Caco-2 (cell line): ENCODE measurements at regions not wholly inside any gene's neighbourhood (a gene's known extent, or its start where the extent isn't known, plus 50 kb on each side); places are given as distances from the start of the nearest gene placed in this dataset.

ENCODE experiments used
- BruUV-seq: library from RNA; stranded (reverse); fragments of 400-500 nt; replicated peaks from 2 replicates; lab custom pipeline; 2021; lab: Mats Ljungman, UMichigan
- CTCF ChIA-PET: fragments of 300-600 bp; sonication (Branson Sonifier 250); formaldehyde crosslinking; loops from one replicate; lab custom pipeline; 2022; ENCODE audit warnings: antibody characterized with exemption; lab: Charles Lee
- POLR2A ChIA-PET: fragments of 300-600 bp; sonication (Branson Sonifier 250); formaldehyde crosslinking; loops from one replicate; lab custom pipeline; 2022; ENCODE audit warnings: antibody characterized with exemption; lab: Charles Lee
- DNase-seq, 2 experiments: peaks; one replicate each; pipeline versions ENCODE4 v3.0.0 to v3.0.0-alpha.2; 2020 to 2022
- H3K27me3 ChIP-seq: replicated peaks from 2 replicates; pipeline ENCODE4 v1.6.0; 2011; ENCODE audit warnings: low read length; ENCODE audit not compliant: control insufficient read depth, insufficient read depth
- H3K36me3 ChIP-seq: 2 replicates; pipeline ENCODE4 v1.5.1; 2011; ENCODE audit warnings: low read length; ENCODE audit not compliant: control insufficient read depth, insufficient read depth
- H3K4me1 ChIP-seq: fragments of 250-450 bp; sonication (Bioruptor Pico); 2 replicates; pipeline ENCODE4 v1.5.1; 2020; ENCODE audit warnings: mild to moderate bottlenecking
- H3K4me3 ChIP-seq: 2 replicates; pipeline ENCODE4 v1.5.1; 2011; ENCODE audit warnings: low read depth, mild to moderate bottlenecking, control low read depth, low read length
- H3K9me3 ChIP-seq: fragments of 250-450 bp; sonication (Bioruptor Pico); 2 replicates; pipeline ENCODE4 v1.5.1; 2020; ENCODE audit warnings: mild to moderate bottlenecking, moderate library complexity
- H3K27ac Mint-ChIP-seq: one replicate; pipeline ENCODE4 v1.8.0; 2022; ENCODE audit warnings: mixed read lengths; ENCODE audit not compliant: unreplicated experiment
- H3K27me3 Mint-ChIP-seq: one replicate; pipeline ENCODE4 v1.8.0; 2022; ENCODE audit warnings: mixed read lengths; ENCODE audit not compliant: insufficient read depth, unreplicated experiment
- H3K36me3 Mint-ChIP-seq: one replicate; pipeline ENCODE4 v1.8.0; 2022; ENCODE audit warnings: mild to moderate bottlenecking, mixed read lengths; ENCODE audit not compliant: insufficient read depth, unreplicated experiment
- H3K4me1 Mint-ChIP-seq: one replicate; pipeline ENCODE4 v1.8.0; 2022; ENCODE audit warnings: low read depth, mixed read lengths; ENCODE audit not compliant: unreplicated experiment
- H3K4me3 Mint-ChIP-seq: one replicate; pipeline ENCODE4 v1.8.0; 2022; ENCODE audit warnings: mild to moderate bottlenecking, moderate library complexity, mixed read lengths; ENCODE audit not compliant: unreplicated experiment
- H3K9me3 Mint-ChIP-seq: one replicate; pipeline ENCODE4 v1.8.0; 2022; ENCODE audit warnings: mixed read lengths; ENCODE audit not compliant: unreplicated experiment
- intact Hi-C: fragments of 100-400 bp; cut with micrococcal nuclease; formaldehyde crosslinking; loops from one replicate; pipeline ENCODE4 v1.10.0; 2022; ENCODE audit not compliant: unreplicated experiment
- TF ChIP-seq, protein P1 (sequence below), 2 experiments: fragments of 200-600 bp in 1 of 2; IDR thresholded peaks; 1 replicate in 1 of 2; 2 replicates in 1 of 2; pipeline versions ENCODE4 v1.5.1 to v1.8.0; 2011 to 2022; ENCODE audit warnings: antibody characterized with exemption in 1 of 2, control low read depth in 1 of 2, inconsistent platforms in 1 of 2, low read depth in 1 of 2, low read length in 1 of 2, mild to moderate bottlenecking in 1 of 2, moderate library complexity in 1 of 2; ENCODE audit not compliant: insufficient read depth in 1 of 2, severe bottlenecking in 1 of 2, unreplicated experiment in 1 of 2

DNA sequence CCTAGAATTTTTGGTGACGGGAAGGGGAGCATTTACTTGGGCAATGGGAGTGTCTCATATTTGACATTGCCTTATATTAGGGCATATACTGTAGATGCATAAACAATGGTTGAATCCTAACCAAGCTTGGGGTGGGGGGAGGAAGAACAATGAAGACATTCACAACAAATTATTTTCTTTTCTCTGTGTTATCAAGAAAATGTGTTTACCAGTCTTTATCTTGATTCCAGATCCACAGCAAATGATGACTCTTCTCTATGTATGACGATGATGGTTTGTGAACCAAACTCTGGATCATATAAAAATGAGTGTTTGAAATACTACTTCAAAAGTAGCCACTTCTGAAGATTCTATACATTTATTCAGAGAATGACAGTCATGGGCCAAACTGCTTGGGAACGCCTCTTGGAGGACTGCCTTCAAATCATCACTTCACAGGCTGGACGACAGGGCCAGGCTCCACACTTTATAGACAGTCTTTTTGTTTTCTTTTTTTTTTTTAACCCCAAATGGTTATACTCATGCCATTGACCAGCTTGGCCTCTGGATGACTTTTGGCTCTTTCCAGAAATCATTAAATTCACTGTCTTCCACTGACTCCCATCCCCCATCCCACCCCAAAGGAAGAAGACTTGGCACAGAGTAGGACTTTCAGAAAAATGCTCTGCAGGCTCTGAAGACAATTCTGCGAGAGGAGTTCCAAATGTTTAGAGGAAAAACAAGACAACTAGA is 123.8 kb upstream of the LIFR start:
- intact Hi-C loops = no loop called here
- H3K4me1 Mint-ChIP-seq = peaks cover 19% of the 10 kb centered on the region
- Histone ChIP-seq H3K9me3 (0 out of 2 replicates have a peak, but pooled peaks cover 2% of the 10 kb centered on the region), H3K36me3 (no peaks in the 10 kb centered on the region), H3K4me3 (no peak overlapping the region), H3K27me3 (no peaks in the 10 kb centered on the region), H3K4me1 (peaks cover 28% of the 10 kb centered on the region)
- no peaks in the 10 kb centered on the region for H3K36me3 Mint-ChIP-seq
- ChIA-PET CTCF (no interaction called here), POLR2A (no interaction called here)
- H3K4me3 Mint-ChIP-seq = no peak overlapping the region
- no peak for DNase-seq
- no peaks in the 10 kb centered on the region for H3K27me3 Mint-ChIP-seq
- no peak overlapping the region for H3K27ac Mint-ChIP-seq
- TF ChIP-seq, protein P1, sequence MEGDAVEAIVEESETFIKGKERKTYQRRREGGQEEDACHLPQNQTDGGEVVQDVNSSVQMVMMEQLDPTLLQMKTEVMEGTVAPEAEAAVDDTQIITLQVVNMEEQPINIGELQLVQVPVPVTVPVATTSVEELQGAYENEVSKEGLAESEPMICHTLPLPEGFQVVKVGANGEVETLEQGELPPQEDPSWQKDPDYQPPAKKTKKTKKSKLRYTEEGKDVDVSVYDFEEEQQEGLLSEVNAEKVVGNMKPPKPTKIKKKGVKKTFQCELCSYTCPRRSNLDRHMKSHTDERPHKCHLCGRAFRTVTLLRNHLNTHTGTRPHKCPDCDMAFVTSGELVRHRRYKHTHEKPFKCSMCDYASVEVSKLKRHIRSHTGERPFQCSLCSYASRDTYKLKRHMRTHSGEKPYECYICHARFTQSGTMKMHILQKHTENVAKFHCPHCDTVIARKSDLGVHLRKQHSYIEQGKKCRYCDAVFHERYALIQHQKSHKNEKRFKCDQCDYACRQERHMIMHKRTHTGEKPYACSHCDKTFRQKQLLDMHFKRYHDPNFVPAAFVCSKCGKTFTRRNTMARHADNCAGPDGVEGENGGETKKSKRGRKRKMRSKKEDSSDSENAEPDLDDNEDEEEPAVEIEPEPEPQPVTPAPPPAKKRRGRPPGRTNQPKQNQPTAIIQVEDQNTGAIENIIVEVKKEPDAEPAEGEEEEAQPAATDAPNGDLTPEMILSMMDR (IDR thresholded peaks at IDR 0.05; ENCODE audit: insufficient read depth in 1 of 2, low read depth in 1 of 2, low read length in 1 of 2, severe bottlenecking in 1 of 2, unreplicated experiment in 1 of 2) = no peak
- no TSS peak for BruUV-seq
- H3K9me3 Mint-ChIP-seq = peaks cover 21% of the 10 kb centered on the region

DNA sequence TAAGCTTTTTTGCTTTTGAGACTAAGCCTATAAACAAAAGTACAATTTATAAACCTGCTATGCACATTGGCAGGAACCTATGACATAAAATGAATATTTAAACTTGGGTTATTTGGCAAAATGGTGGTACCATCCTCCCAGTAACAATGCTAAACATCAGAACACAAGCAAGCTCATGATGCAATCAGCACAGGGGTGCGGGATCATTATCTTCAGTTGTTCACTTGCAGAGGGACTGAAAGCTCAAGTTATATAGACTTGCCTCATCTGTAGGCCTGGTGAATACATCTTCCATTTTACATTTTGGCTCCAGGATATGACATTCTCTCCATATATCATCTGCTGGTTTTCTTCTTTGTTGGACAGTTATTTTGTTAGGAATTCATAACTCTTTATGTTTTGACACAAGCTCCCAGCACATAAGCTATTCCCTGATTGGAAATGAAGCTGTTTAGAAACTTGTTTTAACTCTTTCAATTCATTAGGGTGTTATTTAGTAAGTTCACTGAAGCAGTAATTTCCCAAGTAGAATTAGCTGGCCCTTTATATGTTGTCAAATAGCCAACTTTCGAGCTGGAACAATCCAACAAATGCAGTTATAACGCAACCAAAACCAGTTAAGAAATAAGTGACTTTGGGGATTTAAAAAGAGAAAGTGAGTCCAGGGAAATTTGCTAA is 124.7 kb upstream of the LIFR start:
- peaks cover 20% of the 10 kb centered on the region for H3K4me1 Mint-ChIP-seq
- H3K4me1 ChIP-seq = peaks cover 28% of the 10 kb centered on the region
- no peaks in the 10 kb centered on the region for H3K36me3 ChIP-seq
- ChIA-PET CTCF (no interaction called here), POLR2A (no interaction called here)
- no peak for DNase-seq
- no peak overlapping the region for H3K4me3 Mint-ChIP-seq
- H3K36me3 Mint-ChIP-seq = peaks cover 1% of the 10 kb centered on the region
- no peaks in the 10 kb centered on the region for H3K27me3 ChIP-seq
- BruUV-seq = no TSS peak
- H3K4me3 ChIP-seq = no peak overlapping the region
- H3K27ac Mint-ChIP-seq = no peak overlapping the region
- H3K27me3 Mint-ChIP-seq = no peaks in the 10 kb centered on the region
- H3K9me3 ChIP-seq = no peaks in the 10 kb centered on the region
- peaks cover 16% of the 10 kb centered on the region for H3K9me3 Mint-ChIP-seq
- intact Hi-C loops = no loop called here
- TF ChIP-seq, protein P1 (IDR thresholded peaks at IDR 0.05; ENCODE audit: insufficient read depth in 1 of 2, low read depth in 1 of 2, low read length in 1 of 2, severe bottlenecking in 1 of 2, unreplicated experiment in 1 of 2) = no peak

DNA sequence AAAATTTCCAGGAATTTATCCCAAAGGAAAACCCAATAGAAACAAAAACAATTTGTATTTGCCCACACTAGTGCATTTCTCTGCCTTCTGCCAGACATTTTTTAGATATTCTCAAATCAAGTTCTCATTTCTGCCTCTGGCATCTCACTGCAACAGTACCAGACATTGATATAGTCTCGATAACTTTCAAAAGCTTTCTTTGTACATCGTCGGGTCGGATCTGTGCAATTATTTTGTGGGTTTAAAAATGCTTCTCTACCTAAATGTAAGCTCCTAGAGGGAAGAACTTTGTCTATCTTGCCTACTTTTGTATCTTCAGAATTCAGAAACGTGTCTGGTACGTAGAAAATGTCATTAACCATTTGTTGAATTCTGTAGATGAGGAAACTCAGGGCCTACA is 125.5 kb upstream of the LIFR start:
- POLR2A ChIA-PET = interaction anchor here (0.5 kb wide), 1 partner anchor 70 kb away, joined by 4 read pairs; no protein-coding TSS in a partner anchor
- peaks cover 6% of the 10 kb centered on the region for H3K36me3 Mint-ChIP-seq

More for the DNA sequence above, 125.5 kb upstream of the LIFR start:
- Mint-ChIP-seq H3K4me1 (peaks cover 26% of the 10 kb centered on the region), H3K9me3 (peaks cover 14% of the 10 kb centered on the region), H3K27me3 (no peaks in the 10 kb centered on the region), H3K4me3 (no peak overlapping the region), H3K27ac (no peak overlapping the region)
- Histone ChIP-seq H3K27me3 (no peaks in the 10 kb centered on the region), H3K36me3 (no peaks in the 10 kb centered on the region), H3K4me1 (peaks cover 33% of the 10 kb centered on the region), H3K4me3 (no peak overlapping the region), H3K9me3 (no peaks in the 10 kb centered on the region)
- no peak for DNase-seq
- no TSS peak for BruUV-seq
- intact Hi-C loops = no loop called here
- CTCF ChIA-PET = interaction anchor here (1.2 kb wide), 2 partner anchors 9 to 10 kb away, joined by 3 to 5 read pairs; no protein-coding TSS in a partner anchor
- TF ChIP-seq, protein P1 (IDR thresholded peaks at IDR 0.05; ENCODE audit: insufficient read depth in 1 of 2, low read depth in 1 of 2, low read length in 1 of 2, severe bottlenecking in 1 of 2, unreplicated experiment in 1 of 2) = no peak
